MG63 (cell line): ENCODE measurements at regions not wholly inside any gene's neighbourhood (a gene's known extent, or its start where the extent isn't known, plus 50 kb on each side); places are given as distances from the start of the nearest gene placed in this dataset.
"Not testable (repeated sequence)": the region's sequence is repeated elsewhere in the genome, so short reads cannot be mapped to it uniquely, and the experiment has no call there.

Source experiments
- DNase-seq: peaks from one replicate; pipeline ENCODE4 v3.0.0-alpha.2; 2020
- H3K27me3 ChIP-seq: fragments of 250-450 bp; sonication (Bioruptor Pico); 2 replicates; pipeline ENCODE4 v1.5.1; 2020; ENCODE audit warnings: mild to moderate bottlenecking, moderate library complexity
- H3K36me3 ChIP-seq: fragments of 250-450 bp; sonication (Bioruptor Pico); 2 replicates; pipeline ENCODE4 v1.5.1; 2020; ENCODE audit warnings: mild to moderate bottlenecking, moderate library complexity
- H3K4me3 ChIP-seq: fragments of 250-450 bp; sonication (Bioruptor Pico); 2 replicates; pipeline ENCODE4 v1.5.1; 2020; ENCODE audit warnings: mild to moderate bottlenecking, moderate library complexity
- H3K9me3 ChIP-seq: fragments of 250-450 bp; sonication (Bioruptor Pico); 2 replicates; pipeline ENCODE4 v1.5.1; 2020; ENCODE audit warnings: mild to moderate bottlenecking, moderate library complexity

- Histone ChIP-seq H3K4me3 (no peak overlapping the region), H3K27me3 (peaks cover 3% of the 10 kb centered on the region; the same call in 1 of the 2 replicates), H3K36me3 (no peaks in the 10 kb centered on the region), H3K9me3 (no peaks in the 10 kb centered on the region)
- DNase-seq: no peak
These were observed 52.4 kb upstream of the COX7C start for GRCh38 chr5:86565197-86565789.

- DNase-seq, H3K36me3 ChIP-seq, H3K27me3 ChIP-seq, H3K9me3 ChIP-seq, H3K4me3 ChIP-seq: not testable (repeated sequence)
These were observed 51.7 kb upstream of the COX7C start for GRCh38 chr5:86566030-86566429.
